A673 (cell line): ENCODE measurements at regions not wholly inside any gene's neighbourhood (a gene's known extent, or its start where the extent isn't known, plus 50 kb on each side); places are given as distances from the start of the nearest gene placed in this dataset.

Experiments
- CTCF ChIP-seq: fragments of 300-800, 200-600 bp; sonication (generic); conservative IDR thresholded peaks from 2 replicates; pipeline ENCODE4 v1.5.1; 2017; ENCODE audit warnings: low read depth, mild to moderate bottlenecking, antibody characterized with exemption, low read length, moderate library complexity, mixed read lengths
- EZH2 ChIP-seq: fragments of 200-600 bp; sonication (generic); IDR thresholded peaks from 2 replicates; pipeline ENCODE4 v1.6.1; 2017; ENCODE audit warnings: borderline replicate concordance, low read depth, mild to moderate bottlenecking, mixed read lengths, antibody characterized with exemption, low read length; ENCODE audit not compliant: poor library complexity, severe bottlenecking

DNA sequence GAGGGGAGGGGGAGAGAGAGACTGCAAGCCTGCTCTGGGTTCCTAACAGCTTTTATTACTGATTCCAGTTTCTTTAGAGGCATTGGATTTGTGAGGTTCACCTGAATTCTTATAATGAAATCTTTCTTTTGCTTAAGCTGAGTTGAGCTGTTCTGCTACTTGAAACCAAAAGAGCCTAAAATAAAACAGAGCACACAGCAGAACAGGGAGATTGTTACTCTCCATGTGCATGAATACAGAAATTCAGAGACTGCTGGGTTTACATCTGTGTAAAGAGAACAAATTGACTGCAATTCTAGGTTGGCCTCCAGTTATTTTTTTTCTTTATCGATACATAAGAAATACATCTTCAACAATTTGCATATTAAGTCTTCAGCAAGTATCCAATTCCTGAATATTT, 168.8 kb upstream of the NRIP1 start:
- no peak for TF ChIP-seq CTCF
- no peak for TF ChIP-seq EZH2
